Fibroblast of skin of abdomen (primary cell): ENCODE measurements at regions not wholly inside any gene's neighbourhood (a gene's known extent, or its start where the extent isn't known, plus 50 kb on each side); places are given as distances from the start of the nearest gene placed in this dataset.
"Not testable (repeated sequence)": the region's sequence is repeated elsewhere in the genome, so short reads cannot be mapped to it uniquely, and the experiment has no call there.

ENCODE experiments used
- DNase-seq: peaks from one replicate; pipeline ENCODE4 v3.0.0-alpha.2; 2013

GRCh38 chr2:226190479-226191252 is 609.0 kb downstream of the IRS1 start:
- peak; percentile 26 for DNase-seq

GRCh38 chr2:226189061-226189460 is 610.6 kb downstream of the IRS1 start:
- DNase-seq, result no peak

- peak; percentile 86 for DNase-seq
Observed at GRCh38 chr2:226187616-226188015, 612.0 kb downstream of the IRS1 start.

GRCh38 chr2:226187156-226187555 is 612.5 kb downstream of the IRS1 start:
- DNase-seq, result peak; percentile 28

GRCh38 chr2:226185616-226186211 is 613.9 kb downstream of the IRS1 start:
- peak; percentile 96 for DNase-seq

GRCh38 chr2:226184940-226185615 is 614.5 kb downstream of the IRS1 start:
- peak; percentile 72 for DNase-seq

GRCh38 chr2:226184540-226184939 is 615.1 kb downstream of the IRS1 start:
- DNase-seq, result no peak

GRCh38 chr2:226183550-226183949 is 616.1 kb downstream of the IRS1 start:
- DNase-seq, result peak; percentile 27

- no peak for DNase-seq
Observed at GRCh38 chr2:226183033-226183432, 616.6 kb downstream of the IRS1 start.

- no peak for DNase-seq
Observed at GRCh38 chr2:226181909-226182308, 617.7 kb downstream of the IRS1 start.

- no peak for DNase-seq
Observed at GRCh38 chr2:226180281-226180884, 619.2 kb downstream of the IRS1 start.

GRCh38 chr2:226179010-226179409 is 620.6 kb downstream of the IRS1 start:
- no peak for DNase-seq

GRCh38 chr2:226176283-226176984 is 623.2 kb downstream of the IRS1 start:
- DNase-seq, result no peak

- no peak for DNase-seq
Observed at GRCh38 chr2:226174390-226174789, 625.2 kb downstream of the IRS1 start.

- no peak for DNase-seq
Observed at GRCh38 chr2:226172939-226173338, 626.7 kb downstream of the IRS1 start.

GRCh38 chr2:226172309-226172708 is 627.3 kb downstream of the IRS1 start:
- DNase-seq, result no peak

- no peak for DNase-seq
Observed at GRCh38 chr2:226169751-226170581, 629.7 kb downstream of the IRS1 start.

- DNase-seq, result no peak
Observed at GRCh38 chr2:226168496-226169160, 631.0 kb downstream of the IRS1 start.

GRCh38 chr2:226164512-226164911 is 635.1 kb downstream of the IRS1 start:
- DNase-seq, result no peak

GRCh38 chr2:226160617-226161016 is 639.0 kb downstream of the IRS1 start:
- DNase-seq, result not testable (repeated sequence)

- DNase-seq, result no peak
Observed at GRCh38 chr2:226159875-226160479, 639.6 kb downstream of the IRS1 start.
